OCI-LY7 (cell line): ENCODE measurements at regions not wholly inside any gene's neighbourhood (a gene's known extent, or its start where the extent isn't known, plus 50 kb on each side); places are given as distances from the start of the nearest gene placed in this dataset.

Source experiments
- BruUV-seq: library from RNA; stranded (reverse); fragments of 400-500 nt; replicated peaks from 2 replicates; lab custom pipeline; 2021; lab: Mats Ljungman, UMichigan
- CTCF ChIA-PET: fragments of 300-600 bp; sonication (Branson Sonifier 250); formaldehyde crosslinking; loops from one replicate; lab custom pipeline; 2022; ENCODE audit warnings: antibody characterized with exemption; ENCODE audit not compliant: unreplicated experiment; lab: Charles Lee
- POLR2A ChIA-PET: fragments of 300-600 bp; sonication (Branson Sonifier 250); formaldehyde crosslinking; loops from one replicate; lab custom pipeline; 2022; ENCODE audit warnings: antibody characterized with exemption; lab: Charles Lee
- DNase-seq: peaks from one replicate; pipeline ENCODE4 v3.0.0-alpha.2; 2015; ENCODE audit warnings: low spot score
- H2AFZ ChIP-seq: fragments of 200-600 bp; sonication (generic), shearing (Covaris generic); 2 replicates; pipeline ENCODE4 v1.6.1; 2014; ENCODE audit warnings: mild to moderate bottlenecking, antibody characterized with exemption, low read length, moderate library complexity
- H3K27ac ChIP-seq: fragments of 200-600 bp; sonication (generic); 2 replicates; pipeline ENCODE4 v1.5.1; 2014; ENCODE audit warnings: mixed run types, low read depth, mild to moderate bottlenecking, moderate library complexity, low read length, inconsistent platforms; ENCODE audit not compliant: poor library complexity, severe bottlenecking
- H3K36me3 ChIP-seq: fragments of 200-600 bp; sonication (generic); 2 replicates; pipeline ENCODE4 v1.6.1; 2014; ENCODE audit warnings: mild to moderate bottlenecking, antibody characterized with exemption, low read length, moderate library complexity, mixed read lengths; ENCODE audit not compliant: insufficient read depth
- H3K4me1 ChIP-seq: fragments of 200-600 bp; sonication (generic); 2 replicates; pipeline ENCODE4 v1.5.1; 2014; ENCODE audit warnings: mild to moderate bottlenecking, low read length; ENCODE audit not compliant: insufficient read depth, poor library complexity, severe bottlenecking
- H3K4me2 ChIP-seq: fragments of 200-600 bp; sonication (generic); 2 replicates; pipeline ENCODE4 v1.6.1; 2014; ENCODE audit warnings: mild to moderate bottlenecking, low read length
- H3K4me3 ChIP-seq: fragments of 200-600 bp; sonication (generic); 2 replicates; pipeline ENCODE4 v1.5.1; 2014; ENCODE audit warnings: mild to moderate bottlenecking, low read depth, low read length; ENCODE audit not compliant: poor library complexity, severe bottlenecking
- H3K79me2 ChIP-seq: fragments of 200-600 bp; sonication (generic); 2 replicates; pipeline ENCODE4 v1.6.1; 2016; ENCODE audit warnings: low read depth, mild to moderate bottlenecking, low read length, moderate library complexity, mixed read lengths; ENCODE audit not compliant: insufficient read depth
- H3K9me2 ChIP-seq: fragments of 200-600 bp; sonication (generic); 2 replicates; pipeline ENCODE4 v1.6.1; 2016; ENCODE audit warnings: mild to moderate bottlenecking, low read length, mixed read lengths; ENCODE audit not compliant: insufficient read depth
- H3K9me3 ChIP-seq: fragments of 200-600 bp; sonication (generic); 2 replicates; pipeline ENCODE4 v1.6.1; 2014; ENCODE audit warnings: mild to moderate bottlenecking, mixed run types, low read length, mixed read lengths
- H4K20me1 ChIP-seq: fragments of 200-600 bp; sonication (generic); 2 replicates; pipeline ENCODE4 v1.6.1; 2014; ENCODE audit warnings: mild to moderate bottlenecking, antibody characterized with exemption, low read length, moderate library complexity, mixed read lengths; ENCODE audit not compliant: insufficient read depth
- EZH2phosphoT487 ChIP-seq: fragments of 200-600 bp; sonication (generic); IDR thresholded peaks from 2 replicates; pipeline ENCODE4 v1.6.1; 2018; ENCODE audit warnings: low read depth, borderline replicate concordance, mild to moderate bottlenecking, mixed run types, antibody characterized with exemption, low read length, moderate library complexity, mixed read lengths
- intact Hi-C: fragments of 100-400 bp; cut with micrococcal nuclease; formaldehyde crosslinking; loops from one replicate; pipeline ENCODE4 v1.10.0; 2022; ENCODE audit not compliant: unreplicated experiment
- TF ChIP-seq, protein P1 (sequence below): fragments of 200-600 bp; sonication (generic); conservative IDR thresholded peaks from 2 replicates; pipeline ENCODE4 v1.5.1; 2014; ENCODE audit warnings: mild to moderate bottlenecking, antibody characterized with exemption, low read length, moderate library complexity, mixed read lengths

DNA sequence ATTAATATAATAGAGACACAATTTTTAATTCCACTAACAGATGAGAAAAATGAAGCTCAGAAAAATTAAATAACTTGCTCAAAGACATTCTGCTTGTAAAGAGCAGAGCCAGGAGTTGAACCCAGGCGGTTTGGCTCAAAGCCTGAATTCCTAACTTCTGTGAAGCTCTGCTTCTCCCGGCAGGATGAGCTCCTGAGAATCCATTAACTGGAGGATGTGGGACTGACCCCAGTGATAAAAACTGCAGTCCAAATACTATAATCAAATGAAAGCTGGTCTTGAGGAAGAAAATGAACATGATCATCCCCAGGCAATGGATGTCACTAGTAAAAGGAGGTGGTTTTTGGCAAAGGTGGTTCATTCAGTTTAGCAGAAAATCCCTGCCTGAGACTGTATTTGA, 898.2 kb downstream of the CCSER2 start:
- ChIA-PET POLR2A (interaction anchor here (0.8 kb wide), 1 partner anchor 1044 kb away, joined by 4 read pairs; no protein-coding TSS in a partner anchor), CTCF (no interaction called here)
- H3K36me3 ChIP-seq, result no peaks in the 10 kb centered on the region
- TF ChIP-seq EZH2phosphoT487, result no peak
- TF ChIP-seq, protein P1, sequence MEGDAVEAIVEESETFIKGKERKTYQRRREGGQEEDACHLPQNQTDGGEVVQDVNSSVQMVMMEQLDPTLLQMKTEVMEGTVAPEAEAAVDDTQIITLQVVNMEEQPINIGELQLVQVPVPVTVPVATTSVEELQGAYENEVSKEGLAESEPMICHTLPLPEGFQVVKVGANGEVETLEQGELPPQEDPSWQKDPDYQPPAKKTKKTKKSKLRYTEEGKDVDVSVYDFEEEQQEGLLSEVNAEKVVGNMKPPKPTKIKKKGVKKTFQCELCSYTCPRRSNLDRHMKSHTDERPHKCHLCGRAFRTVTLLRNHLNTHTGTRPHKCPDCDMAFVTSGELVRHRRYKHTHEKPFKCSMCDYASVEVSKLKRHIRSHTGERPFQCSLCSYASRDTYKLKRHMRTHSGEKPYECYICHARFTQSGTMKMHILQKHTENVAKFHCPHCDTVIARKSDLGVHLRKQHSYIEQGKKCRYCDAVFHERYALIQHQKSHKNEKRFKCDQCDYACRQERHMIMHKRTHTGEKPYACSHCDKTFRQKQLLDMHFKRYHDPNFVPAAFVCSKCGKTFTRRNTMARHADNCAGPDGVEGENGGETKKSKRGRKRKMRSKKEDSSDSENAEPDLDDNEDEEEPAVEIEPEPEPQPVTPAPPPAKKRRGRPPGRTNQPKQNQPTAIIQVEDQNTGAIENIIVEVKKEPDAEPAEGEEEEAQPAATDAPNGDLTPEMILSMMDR, result no peak
- no peak overlapping the region for H3K27ac ChIP-seq
- H3K79me2 ChIP-seq, result no peaks in the 10 kb centered on the region
- no peaks in the 10 kb centered on the region for H3K4me1 ChIP-seq
- no peak overlapping the region for H3K4me3 ChIP-seq
- no peaks in the 10 kb centered on the region for H4K20me1 ChIP-seq
- no peaks in the 10 kb centered on the region for H3K9me2 ChIP-seq
- BruUV-seq, result no TSS peak
- DNase-seq, result no peak
- H2AFZ ChIP-seq, result no peak overlapping the region
- intact Hi-C loops, result no loop called here
- no peak overlapping the region for H3K4me2 ChIP-seq
- H3K9me3 ChIP-seq, result no peaks in the 10 kb centered on the region

DNA sequence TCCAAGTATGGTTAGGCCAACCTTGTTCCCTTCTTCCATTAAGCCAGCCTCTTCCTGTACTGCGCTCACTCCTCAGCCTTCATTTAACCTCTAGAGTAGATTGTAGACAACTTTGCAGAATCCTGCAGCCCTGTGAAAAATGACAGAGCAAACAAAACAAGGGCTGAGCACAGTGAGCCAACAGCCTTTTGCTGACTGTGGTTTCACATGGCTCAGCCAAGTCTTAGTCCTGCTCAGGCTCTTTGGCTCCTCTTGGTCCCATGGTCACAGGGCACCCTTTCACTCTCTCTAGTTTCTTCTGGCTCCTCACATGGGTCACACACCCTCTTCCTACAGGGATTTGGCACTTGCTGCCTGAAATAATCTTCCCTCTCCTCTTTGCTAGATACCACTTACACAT, 900.3 kb downstream of the CCSER2 start:
- intact Hi-C loops, result no loop called here
- ChIA-PET CTCF (no interaction called here), POLR2A (no interaction called here)
- H3K4me3 ChIP-seq, result no peak overlapping the region
- BruUV-seq, result no TSS peak
- TF ChIP-seq EZH2phosphoT487, result no peak
- TF ChIP-seq, protein P1, result no peak
- no peak overlapping the region for H3K4me2 ChIP-seq
- no peaks in the 10 kb centered on the region for H3K4me1 ChIP-seq
- H3K27ac ChIP-seq, result no peak overlapping the region
- no peaks in the 10 kb centered on the region for H3K79me2 ChIP-seq
- no peaks in the 10 kb centered on the region for H3K9me3 ChIP-seq
- DNase-seq, result no peak
- no peak overlapping the region for H2AFZ ChIP-seq
- H4K20me1 ChIP-seq, result no peaks in the 10 kb centered on the region
- no peaks in the 10 kb centered on the region for H3K9me2 ChIP-seq
- no peaks in the 10 kb centered on the region for H3K36me3 ChIP-seq

DNA sequence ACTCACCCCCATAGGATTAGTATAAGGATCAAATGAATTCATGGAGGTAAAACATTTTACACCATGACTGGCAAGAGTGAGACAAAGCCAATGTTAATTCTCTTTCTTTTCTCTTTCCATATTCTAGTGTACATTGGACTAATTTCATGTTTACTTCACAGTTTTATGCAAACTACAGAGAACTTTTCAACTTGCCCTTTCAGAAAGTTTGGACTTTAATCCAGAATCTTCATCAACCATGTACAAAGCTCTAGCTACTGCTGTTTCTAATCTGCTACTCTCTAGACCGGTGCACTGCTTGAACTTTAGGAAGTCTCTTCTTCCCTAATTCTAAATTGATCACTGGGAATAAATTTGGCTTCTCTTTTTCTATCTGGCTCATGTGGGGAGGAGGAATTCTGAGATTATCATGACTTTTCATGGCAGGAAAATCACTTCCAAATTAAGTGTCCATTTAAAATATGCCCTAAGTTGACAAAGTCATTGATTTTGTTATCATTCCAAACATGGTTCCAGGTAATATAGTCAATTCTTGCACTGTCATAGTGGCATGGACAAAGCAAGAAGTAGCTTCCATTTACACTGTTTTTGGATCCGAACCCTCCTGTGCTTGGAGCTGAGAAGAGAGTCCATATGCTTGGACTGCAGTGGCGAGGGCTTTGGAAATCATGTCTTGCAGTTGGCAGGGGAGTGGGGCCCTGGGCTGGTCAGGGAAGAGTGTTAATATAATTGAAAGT, 903.3 kb downstream of the CCSER2 start:
- Histone ChIP-seq H3K36me3 (no peaks in the 10 kb centered on the region), H4K20me1 (no peaks in the 10 kb centered on the region), H2AFZ (no peak overlapping the region), H3K4me3 (no peak overlapping the region), H3K79me2 (no peaks in the 10 kb centered on the region), H3K27ac (no peak overlapping the region), H3K4me2 (no peak overlapping the region), H3K4me1 (no peaks in the 10 kb centered on the region), H3K9me3 (no peaks in the 10 kb centered on the region), H3K9me2 (no peaks in the 10 kb centered on the region)
- BruUV-seq, result no TSS peak
- TF ChIP-seq, protein P1, result no peak
- TF ChIP-seq EZH2phosphoT487, result no peak
- POLR2A ChIA-PET, result interaction anchor here (0.5 kb wide), 1 partner anchor 15 kb away, joined by 6 read pairs; no protein-coding TSS in a partner anchor
- intact Hi-C loops, result no loop called here
- no peak for DNase-seq
- CTCF ChIA-PET, result no interaction called here
